ENCODE measurements at regions not wholly inside any gene's neighbourhood (a gene's known extent, or its start where the extent isn't known, plus 50 kb on each side); places are given as distances from the start of the nearest gene placed in this dataset.

- TF ChIP-seq CTCF (IDR thresholded peaks at IDR 0.05; ENCODE audit: low read depth, low read length) (no peak), EZH2phosphoT487 (IDR thresholded peaks at IDR 0.05; ENCODE audit: low read depth) (no peak)
Observed at GRCh38 chr2:13545320-13545719, 828.6 kb downstream of the TRIB2 start.

All from OCI-LY3 (cell line).